NCI-H345 treated with DMSO at 0.1 percent for 48 hours (cell line): ENCODE measurements at regions not wholly inside any gene's neighbourhood (a gene's known extent, or its start where the extent isn't known, plus 50 kb on each side); places are given as distances from the start of the nearest gene placed in this dataset.

Source experiments
- DNase-seq: peaks from one replicate; lab custom pipeline; 2025; ENCODE audit not compliant: unreplicated experiment; lab: John Stamatoyannopoulos, UW

GRCh38 chr4:135325264-135325663 lies 1123.7 kb upstream of the PABPC4L start:
- no peak for DNase-seq

GRCh38 chr4:135319685-135320084 lies 1118.1 kb upstream of the PABPC4L start:
- no peak for DNase-seq

GRCh38 chr4:135316266-135316779 lies 1114.7 kb upstream of the PABPC4L start:
- no peak for DNase-seq

GRCh38 chr4:135290136-135290535 lies 1088.5 kb upstream of the PABPC4L start:
- DNase-seq, result no peak

- no peak for DNase-seq
These were observed 1082.3 kb upstream of the PABPC4L start for GRCh38 chr4:135283934-135284333.

GRCh38 chr4:135282676-135283075 lies 1081.1 kb upstream of the PABPC4L start:
- no peak for DNase-seq

GRCh38 chr4:135281230-135281629 lies 1079.6 kb upstream of the PABPC4L start:
- no peak for DNase-seq

GRCh38 chr4:135277980-135278315 lies 1076.4 kb upstream of the PABPC4L start:
- no peak for DNase-seq

GRCh38 chr4:135277068-135277979 lies 1075.7 kb upstream of the PABPC4L start:
- DNase-seq, result no peak

GRCh38 chr4:135274416-135274815 lies 1072.8 kb upstream of the PABPC4L start:
- DNase-seq, result no peak

- DNase-seq, result no peak
These were observed 1067.7 kb upstream of the PABPC4L start for GRCh38 chr4:135269125-135269890.

- DNase-seq, result no peak
These were observed 1066.8 kb upstream of the PABPC4L start for GRCh38 chr4:135268369-135268768.

GRCh38 chr4:135267148-135267865 lies 1065.7 kb upstream of the PABPC4L start:
- DNase-seq, result no peak

GRCh38 chr4:135256111-135256510 lies 1054.5 kb upstream of the PABPC4L start:
- no peak for DNase-seq

- DNase-seq, result no peak
These were observed 1048.5 kb upstream of the PABPC4L start for GRCh38 chr4:135250040-135250439.

- no peak for DNase-seq
These were observed 1047.4 kb upstream of the PABPC4L start for GRCh38 chr4:135249024-135249423.

- DNase-seq, result no peak
These were observed 1043.1 kb upstream of the PABPC4L start for GRCh38 chr4:135244696-135245095.

GRCh38 chr4:135244056-135244455 lies 1042.5 kb upstream of the PABPC4L start:
- DNase-seq, result no peak

- DNase-seq, result no peak
These were observed 1039.2 kb upstream of the PABPC4L start for GRCh38 chr4:135240796-135241195.

- DNase-seq, result no peak
These were observed 1038.4 kb upstream of the PABPC4L start for GRCh38 chr4:135239964-135240363.

GRCh38 chr4:135238940-135239339 lies 1037.4 kb upstream of the PABPC4L start:
- DNase-seq, result no peak
